SK-N-SH treated with all-trans-retinoic acid at 6 μM for 48 hours (cell line): ENCODE measurements at regions not wholly inside any gene's neighbourhood (a gene's known extent, or its start where the extent isn't known, plus 50 kb on each side); places are given as distances from the start of the nearest gene placed in this dataset.

Experiments used
- ATAC-seq: fragments of 200-7000 bp; cut with Tn5 transposase; 3 replicates; pipeline ENCODE4 v1.9.1; 2020; ENCODE audit warnings: mild to moderate bottlenecking, moderate library complexity
- ARNTL ChIP-seq: fragments of 450-650 bp; formaldehyde crosslinking; IDR thresholded peaks from 2 replicates; pipeline ENCODE4 v1.5.0; 2020; ENCODE audit warnings: low read depth, mild to moderate bottlenecking, moderate library complexity, borderline replicate concordance
- CREB5 ChIP-seq: fragments of 250-450 bp; sonication (Bioruptor Pico); IDR thresholded peaks from 2 replicates; pipeline ENCODE4 v1.5.1; 2020; ENCODE audit warnings: low read depth, mild to moderate bottlenecking, moderate library complexity
- CSDC2 ChIP-seq: fragments of 250-450 bp; sonication (Bioruptor Pico); IDR thresholded peaks from 2 replicates; pipeline ENCODE4 v1.5.0; 2020; ENCODE audit warnings: mild to moderate bottlenecking, moderate library complexity
- CSRNP3 ChIP-seq: fragments of 250-450 bp; sonication (Bioruptor Pico); IDR thresholded peaks from 2 replicates; pipeline ENCODE4 v1.5.1; 2021; ENCODE audit warnings: mild to moderate bottlenecking, moderate library complexity
- ESRRG ChIP-seq: fragments of 250-450 bp; sonication (Bioruptor Pico); IDR thresholded peaks from 2 replicates; pipeline ENCODE4 v1.6.1; 2021; ENCODE audit warnings: mild to moderate bottlenecking
- GLIS3 ChIP-seq: fragments of 250-450 bp; sonication (Bioruptor Pico); IDR thresholded peaks from 2 replicates; pipeline ENCODE4 v1.5.0; 2020; ENCODE audit warnings: mild to moderate bottlenecking, moderate library complexity
- ISL1 ChIP-seq: fragments of 250-450 bp; sonication (Bioruptor Pico); IDR thresholded peaks from 2 replicates; pipeline ENCODE4 v2.1.2; 2022; ENCODE audit warnings: mild to moderate bottlenecking, moderate library complexity
- POU6F1 ChIP-seq: fragments of 250-450 bp; sonication (Bioruptor Pico); IDR thresholded peaks from 2 replicates; pipeline ENCODE4 v1.8.0; 2021; ENCODE audit warnings: low read depth, mild to moderate bottlenecking, moderate library complexity, borderline replicate concordance
- RARB ChIP-seq: fragments of 250-450 bp; sonication (Bioruptor Pico); IDR thresholded peaks from 2 replicates; pipeline ENCODE4 v1.8.0; 2021; ENCODE audit warnings: mild to moderate bottlenecking, moderate library complexity
- SNAI2 ChIP-seq: fragments of 250-450 bp; sonication (Bioruptor Pico); IDR thresholded peaks from 2 replicates; pipeline ENCODE4 v1.5.0; 2020; ENCODE audit warnings: mild to moderate bottlenecking, moderate library complexity
- TCF4 ChIP-seq: fragments of 250-450 bp; sonication (Bioruptor Pico); IDR thresholded peaks from 2 replicates; pipeline ENCODE4 v1.8.0; 2021; ENCODE audit warnings: mild to moderate bottlenecking, moderate library complexity, borderline replicate concordance
- TOX ChIP-seq: fragments of 250-450 bp; sonication (Bioruptor Pico); IDR thresholded peaks from 2 replicates; pipeline ENCODE4 v1.8.0; 2021; ENCODE audit warnings: mild to moderate bottlenecking, moderate library complexity, borderline replicate concordance
- TSHZ2 ChIP-seq: fragments of 250-450 bp; sonication (Bioruptor Pico); IDR thresholded peaks from 2 replicates; pipeline ENCODE4 v1.5.0; 2020; ENCODE audit warnings: mild to moderate bottlenecking, moderate library complexity
- ZC3H10 ChIP-seq: fragments of 250-450 bp; sonication (Bioruptor Pico); IDR thresholded peaks from 2 replicates; pipeline ENCODE4 v1.5.1; 2021; ENCODE audit warnings: mild to moderate bottlenecking, moderate library complexity
- ZFP3 ChIP-seq: fragments of 250-450 bp; sonication (Bioruptor Pico); IDR thresholded peaks from 2 replicates; pipeline ENCODE4 v1.5.0; 2020; ENCODE audit warnings: mild to moderate bottlenecking, moderate library complexity
- ZNF70 ChIP-seq: fragments of 450-650 bp; formaldehyde crosslinking; IDR thresholded peaks from 2 replicates; pipeline ENCODE4 v1.5.0; 2020; ENCODE audit warnings: mild to moderate bottlenecking, moderate library complexity
- ZNF8 ChIP-seq: fragments of 450-650 bp; formaldehyde crosslinking; IDR thresholded peaks from 2 replicates; pipeline ENCODE4 v1.5.0; 2020; ENCODE audit warnings: mild to moderate bottlenecking, moderate library complexity

- no peak for TF ChIP-seq ESRRG
- TF ChIP-seq ZNF70 (CRISPR knock-in tag), result no peak
- TF ChIP-seq ARNTL (CRISPR knock-in tag), result no peak
- TF ChIP-seq, all 23 proteins: peak for 0
Observed at GRCh38 chr5:42888771-42889170, 77.1 kb upstream of the SELENOP start (continued).

- ATAC-seq, result no peak
Observed at GRCh38 chr5:42887575-42887974, 75.9 kb upstream of the SELENOP start.

GRCh38 chr5:42887097-42887496 is 75.4 kb upstream of the SELENOP start:
- no peak for TF ChIP-seq TOX (CRISPR knock-in tag)
- no peak for TF ChIP-seq CREB5 (CRISPR knock-in tag)
- TF ChIP-seq POU6F1 (CRISPR knock-in tag), result no peak
- TF ChIP-seq ESRRG, result no peak
- TF ChIP-seq CSDC2 (CRISPR knock-in tag), result no peak
- no peak for TF ChIP-seq CSRNP3
- no peak for TF ChIP-seq GLIS3 (CRISPR knock-in tag)
- no peak for TF ChIP-seq ZFP3
- TF ChIP-seq SNAI2, result no peak
- no peak for TF ChIP-seq ZNF8 (CRISPR knock-in tag)
- TF ChIP-seq TCF4 (CRISPR knock-in tag), result no peak
- no peak for TF ChIP-seq ISL1
- no peak for TF ChIP-seq RARB
- TF ChIP-seq ARNTL (CRISPR knock-in tag), result no peak
- TF ChIP-seq ZC3H10 (CRISPR knock-in tag), result no peak
- no peak for ATAC-seq

More at GRCh38 chr5:42887575-42887974, 75.9 kb upstream of the SELENOP start:
- TF ChIP-seq TSHZ2, result no peak
- no peak for TF ChIP-seq POU6F1 (CRISPR knock-in tag)
- TF ChIP-seq CSDC2 (CRISPR knock-in tag), result no peak
- no peak for TF ChIP-seq TCF4 (CRISPR knock-in tag)
- TF ChIP-seq ISL1, result no peak

- TF ChIP-seq TSHZ2 (no peak), ZNF8 (CRISPR knock-in tag) (no peak), ISL1 (no peak), CSRNP3 (no peak), ARNTL (CRISPR knock-in tag) (no peak), CREB5 (CRISPR knock-in tag) (no peak), TOX (CRISPR knock-in tag) (no peak), ZC3H10 (CRISPR knock-in tag) (no peak), SNAI2 (no peak), CSDC2 (CRISPR knock-in tag) (no peak)
- no peak for ATAC-seq
Observed at GRCh38 chr5:42886635-42887034, 74.9 kb upstream of the SELENOP start.
